HepG2 (cell line): ENCODE measurements at regions not wholly inside any gene's neighbourhood (a gene's known extent, or its start where the extent isn't known, plus 50 kb on each side); places are given as distances from the start of the nearest gene placed in this dataset.

Source experiments
- ATRX ChIP-seq: sonication (generic); formaldehyde crosslinking; IDR thresholded peaks from 2 replicates; pipeline ENCODE4 v1.4.0; 2020; ENCODE audit warnings: missing genetic modification reagents, borderline replicate concordance
- FOXK1 ChIP-seq: sonication (generic); formaldehyde crosslinking; IDR thresholded peaks from 2 replicates; pipeline ENCODE4 v1.4.0; 2020; ENCODE audit warnings: low read depth, missing genetic modification reagents, borderline replicate concordance
- GLI4 ChIP-seq: sonication (generic); formaldehyde crosslinking; IDR thresholded peaks from 2 replicates; pipeline ENCODE4 v1.5.1; 2020; ENCODE audit warnings: missing genetic modification reagents, mild to moderate bottlenecking, moderate library complexity, borderline replicate concordance
- MXD4 ChIP-seq: IDR thresholded peaks from 2 replicates; pipeline ENCODE4 v1.6.1; 2016; ENCODE audit warnings: mild to moderate bottlenecking, missing biosample characterization, missing genetic modification reagents
- MXI1 ChIP-seq: IDR thresholded peaks from 3 replicates; pipeline ENCODE4 v1.6.1; 2012; ENCODE audit warnings: low read depth, low read length, inconsistent platforms, borderline replicate concordance
- POLR2A ChIP-seq, 2 experiments: IDR thresholded peaks; 2 replicates each; pipeline ENCODE4 v1.6.1; 2011; ENCODE audit warnings: low read depth in 2 of 2, low read length in 2 of 2, mild to moderate bottlenecking in 1 of 2, moderate library complexity in 1 of 2; ENCODE audit not compliant: insufficient read depth in 1 of 2
- POLR2AphosphoS5 ChIP-seq: IDR thresholded peaks from 2 replicates; pipeline ENCODE4 v1.6.1; 2012; ENCODE audit warnings: low read depth, low read length
- RARA ChIP-seq: IDR thresholded peaks from 2 replicates; pipeline ENCODE4 v1.6.1; 2016; ENCODE audit warnings: missing genetic modification reagents, missing compliant biosample characterization
- ZNF788 ChIP-seq: sonication (generic); formaldehyde crosslinking; IDR thresholded peaks from 2 replicates; pipeline ENCODE4 v1.5.0; 2020; ENCODE audit warnings: mild to moderate bottlenecking, missing genetic modification reagents, borderline replicate concordance
- TF ChIP-seq, protein P1 (sequence below): sonication (generic); formaldehyde crosslinking; IDR thresholded peaks from 2 replicates; pipeline ENCODE4 v1.5.0; 2020; ENCODE audit warnings: mild to moderate bottlenecking, missing genetic modification reagents, moderate library complexity

DNA sequence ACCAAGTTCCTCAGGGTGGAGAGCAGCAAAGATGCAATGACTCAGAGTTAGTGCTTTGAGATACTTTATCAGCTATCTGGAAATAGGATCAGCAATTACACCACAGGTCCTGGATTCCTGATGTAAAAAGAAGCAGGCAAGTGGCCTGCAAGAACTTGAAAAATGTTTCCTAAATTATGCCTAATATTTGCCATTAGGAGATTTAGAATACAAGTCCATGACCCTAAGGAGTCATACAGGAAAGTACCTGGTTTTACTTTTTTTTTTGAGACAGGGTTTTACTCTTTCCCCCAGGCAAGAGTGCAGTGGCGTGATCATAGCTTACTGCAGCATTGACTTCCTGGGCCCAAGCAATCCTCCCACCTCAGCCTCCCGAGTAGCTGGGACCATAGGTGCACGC lies 78.8 kb upstream of the CRBN start:
- TF ChIP-seq ATRX (CRISPR knock-in tag) (no peak), POLR2A (IDR thresholded peaks at IDR 0.05; ENCODE audit: insufficient read depth in 1 of 2, low read depth in 2 of 2, low read length in 2 of 2) (no peak), POLR2AphosphoS5 (no peak), ZNF788 (CRISPR knock-in tag) (no peak), MXD4 (CRISPR knock-in tag) (no peak), FOXK1 (CRISPR knock-in tag) (no peak), RARA (CRISPR knock-in tag) (no peak), MXI1 (no peak), GLI4 (no peak)
- TF ChIP-seq, protein P1, sequence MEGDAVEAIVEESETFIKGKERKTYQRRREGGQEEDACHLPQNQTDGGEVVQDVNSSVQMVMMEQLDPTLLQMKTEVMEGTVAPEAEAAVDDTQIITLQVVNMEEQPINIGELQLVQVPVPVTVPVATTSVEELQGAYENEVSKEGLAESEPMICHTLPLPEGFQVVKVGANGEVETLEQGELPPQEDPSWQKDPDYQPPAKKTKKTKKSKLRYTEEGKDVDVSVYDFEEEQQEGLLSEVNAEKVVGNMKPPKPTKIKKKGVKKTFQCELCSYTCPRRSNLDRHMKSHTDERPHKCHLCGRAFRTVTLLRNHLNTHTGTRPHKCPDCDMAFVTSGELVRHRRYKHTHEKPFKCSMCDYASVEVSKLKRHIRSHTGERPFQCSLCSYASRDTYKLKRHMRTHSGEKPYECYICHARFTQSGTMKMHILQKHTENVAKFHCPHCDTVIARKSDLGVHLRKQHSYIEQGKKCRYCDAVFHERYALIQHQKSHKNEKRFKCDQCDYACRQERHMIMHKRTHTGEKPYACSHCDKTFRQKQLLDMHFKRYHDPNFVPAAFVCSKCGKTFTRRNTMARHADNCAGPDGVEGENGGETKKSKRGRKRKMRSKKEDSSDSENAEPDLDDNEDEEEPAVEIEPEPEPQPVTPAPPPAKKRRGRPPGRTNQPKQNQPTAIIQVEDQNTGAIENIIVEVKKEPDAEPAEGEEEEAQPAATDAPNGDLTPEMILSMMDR = no peak
